ENCODE measurements at regions not wholly inside any gene's neighbourhood (a gene's known extent, or its start where the extent isn't known, plus 50 kb on each side); places are given as distances from the start of the nearest gene placed in this dataset.

DNA sequence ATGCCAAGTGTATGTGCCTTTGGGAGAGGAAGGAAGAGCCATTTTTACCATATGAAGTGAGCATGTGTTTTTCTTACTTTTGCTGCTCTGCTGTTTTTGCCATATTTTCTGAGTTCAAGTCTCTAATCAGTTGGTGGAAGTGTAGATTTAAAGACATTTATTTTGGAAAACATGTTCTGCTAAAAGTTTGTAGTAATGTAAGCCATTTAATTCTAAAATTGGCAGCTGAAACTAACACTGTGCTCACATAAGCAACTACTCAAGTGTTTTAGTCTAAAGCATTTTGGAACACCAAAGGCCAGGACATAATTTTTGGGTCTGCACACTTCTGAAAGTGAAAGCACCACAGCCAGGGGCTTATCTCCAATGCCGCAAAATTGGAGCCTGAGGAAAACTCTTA lies 363.4 kb upstream of the ZNF608 start:
- Histone ChIP-seq H3K4me2 (ENCODE audit: low read depth, low read length) (no peak overlapping the region), H4K20me1 (ENCODE audit: insufficient read depth, low read length) (no peaks in the 10 kb centered on the region), H3K9ac (ENCODE audit: insufficient read depth, low read depth, low read length) (no peak overlapping the region), H3K27ac (ENCODE audit: extremely low read length, insufficient read depth, low read length) (no peak overlapping the region), H3K9me3 (ENCODE audit: low read length) (no peaks in the 10 kb centered on the region), H3K36me3 (replicated peaks in 1 of 2; ENCODE audit: control insufficient read depth in 1 of 2, insufficient read depth in 2 of 2, low read length in 2 of 2) (no peaks in the 10 kb centered on the region), H2AFZ (ENCODE audit: low read length) (no peak overlapping the region), H3K27me3 (ENCODE audit: control insufficient read depth in 1 of 2, insufficient read depth in 2 of 2, low read length in 2 of 2) (no peaks in the 10 kb centered on the region), H3K4me3 (replicated peaks in 1 of 3; ENCODE audit: insufficient read depth in 1 of 3, low read depth in 2 of 3, low read length in 3 of 3) (no peak overlapping the region), H3K79me2 (ENCODE audit: insufficient read depth, low read length) (no peaks in the 10 kb centered on the region), H3K4me1 (ENCODE audit: insufficient read depth, low read length) (peaks cover 7% of the 10 kb centered on the region; the same call in 1 of the 2 replicates)
- no TSS peak for BruUV-seq (replicated peaks)
- 94% methylated on average over 1 of the region's 1 CpG for WGBS (ENCODE audit: low lambda C conversion rate)
- no peak for TF ChIP-seq ZSCAN30 (CRISPR knock-in tag; IDR thresholded peaks at IDR 0.05)
- TF ChIP-seq HOXA7 (CRISPR knock-in tag; IDR thresholded peaks at IDR 0.05): no peak
- TF ChIP-seq JUN (CRISPR knock-in tag; IDR thresholded peaks at IDR 0.05): no peak
- TF ChIP-seq MTF2 (CRISPR knock-in tag; IDR thresholded peaks at IDR 0.05; ENCODE audit: borderline replicate concordance): no peak
- ChIA-PET POLR2A (no interaction called here), CTCF (ENCODE audit: low intra/inter-chr PET ratio, low total read pairs) (no interaction called here)
- DNase-seq (ENCODE audit: low spot score) (no peak), ATAC-seq (no peak), FAIRE-seq (no peak)
- in situ Hi-C loops (cut with HindIII; ENCODE audit: extremely low pct_ligation_motif_present, low pct_unique_long_range_greater_than_20kb) (no loop called here), intact Hi-C loops (cut with micrococcal nuclease; ENCODE audit: unreplicated experiment) (no loop called here)

DNA sequence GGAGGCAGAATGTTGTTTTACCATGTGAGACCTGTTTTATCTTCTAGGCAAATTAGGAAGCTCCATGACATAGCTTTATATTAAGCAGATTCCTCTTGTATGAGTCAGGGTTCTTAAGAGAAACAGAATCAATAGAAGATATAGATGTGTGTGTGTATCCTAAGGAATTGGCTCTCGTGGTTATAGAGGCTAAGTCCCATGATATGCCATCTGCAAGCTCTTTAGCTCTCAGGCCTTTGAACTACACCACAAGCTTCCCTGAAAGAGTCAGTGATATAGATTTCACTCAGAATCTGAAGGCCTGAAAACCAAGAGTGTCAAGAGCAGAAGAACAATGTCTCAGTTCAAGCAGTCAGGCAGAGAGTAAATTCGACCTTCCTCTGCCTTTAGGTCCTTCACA lies 365.8 kb upstream of the ZNF608 start:
- BruUV-seq (replicated peaks): no TSS peak
- H3K27ac ChIP-seq (ENCODE audit: extremely low read length, insufficient read depth, low read length): no peak overlapping the region
- TF ChIP-seq, protein P1, sequence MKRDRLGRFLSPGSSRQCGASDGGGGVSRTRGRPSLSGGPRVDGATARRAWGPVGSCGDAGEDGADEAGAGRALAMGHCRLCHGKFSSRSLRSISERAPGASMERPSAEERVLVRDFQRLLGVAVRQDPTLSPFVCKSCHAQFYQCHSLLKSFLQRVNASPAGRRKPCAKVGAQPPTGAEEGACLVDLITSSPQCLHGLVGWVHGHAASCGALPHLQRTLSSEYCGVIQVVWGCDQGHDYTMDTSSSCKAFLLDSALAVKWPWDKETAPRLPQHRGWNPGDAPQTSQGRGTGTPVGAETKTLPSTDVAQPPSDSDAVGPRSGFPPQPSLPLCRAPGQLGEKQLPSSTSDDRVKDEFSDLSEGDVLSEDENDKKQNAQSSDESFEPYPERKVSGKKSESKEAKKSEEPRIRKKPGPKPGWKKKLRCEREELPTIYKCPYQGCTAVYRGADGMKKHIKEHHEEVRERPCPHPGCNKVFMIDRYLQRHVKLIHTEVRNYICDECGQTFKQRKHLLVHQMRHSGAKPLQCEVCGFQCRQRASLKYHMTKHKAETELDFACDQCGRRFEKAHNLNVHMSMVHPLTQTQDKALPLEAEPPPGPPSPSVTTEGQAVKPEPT (CRISPR knock-in tag; IDR thresholded peaks at IDR 0.05; ENCODE audit: low read depth): no peak
- no peak for TF ChIP-seq ZNF343 (CRISPR knock-in tag; IDR thresholded peaks at IDR 0.05)
- no peak for TF ChIP-seq MXD4 (CRISPR knock-in tag; IDR thresholded peaks at IDR 0.05)
- no peak for TF ChIP-seq CBX5 (CRISPR knock-in tag; IDR thresholded peaks at IDR 0.05; ENCODE audit: borderline replicate concordance)
- no peak for TF ChIP-seq MIER2 (CRISPR knock-in tag; IDR thresholded peaks at IDR 0.05)
- no peak for TF ChIP-seq ZNF382 (CRISPR knock-in tag; IDR thresholded peaks at IDR 0.05; ENCODE audit: borderline replicate concordance)
- no peak for TF ChIP-seq ZNF383 (CRISPR knock-in tag; IDR thresholded peaks at IDR 0.05; ENCODE audit: borderline replicate concordance)
- TF ChIP-seq TCF12 (IDR thresholded peaks at IDR 0.05): no peak
- TF ChIP-seq TCF12 (CRISPR knock-in tag; IDR thresholded peaks at IDR 0.05): no peak
- no peak for TF ChIP-seq HNRNPUL1 (IDR thresholded peaks at IDR 0.05; ENCODE audit: low read depth, low read length)
- TF ChIP-seq RXRA (CRISPR knock-in tag; IDR thresholded peaks at IDR 0.05): no peak
- TF ChIP-seq TAF1 (CRISPR knock-in tag; IDR thresholded peaks at IDR 0.05): no peak
- TF ChIP-seq, protein P2, sequence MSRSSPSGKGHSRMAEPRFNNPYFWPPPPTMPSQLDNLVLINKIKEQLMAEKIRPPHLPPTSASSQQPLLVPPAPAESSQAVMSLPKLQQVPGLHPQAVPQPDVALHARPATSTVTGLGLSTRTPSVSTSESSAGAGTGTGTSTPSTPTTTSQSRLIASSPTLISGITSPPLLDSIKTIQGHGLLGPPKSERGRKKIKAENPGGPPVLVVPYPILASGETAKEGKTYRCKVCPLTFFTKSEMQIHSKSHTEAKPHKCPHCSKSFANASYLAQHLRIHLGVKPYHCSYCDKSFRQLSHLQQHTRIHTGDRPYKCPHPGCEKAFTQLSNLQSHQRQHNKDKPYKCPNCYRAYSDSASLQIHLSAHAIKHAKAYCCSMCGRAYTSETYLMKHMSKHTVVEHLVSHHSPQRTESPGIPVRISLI (CRISPR knock-in tag; IDR thresholded peaks at IDR 0.05; ENCODE audit: borderline replicate concordance): no peak
- TF ChIP-seq, protein P3, sequence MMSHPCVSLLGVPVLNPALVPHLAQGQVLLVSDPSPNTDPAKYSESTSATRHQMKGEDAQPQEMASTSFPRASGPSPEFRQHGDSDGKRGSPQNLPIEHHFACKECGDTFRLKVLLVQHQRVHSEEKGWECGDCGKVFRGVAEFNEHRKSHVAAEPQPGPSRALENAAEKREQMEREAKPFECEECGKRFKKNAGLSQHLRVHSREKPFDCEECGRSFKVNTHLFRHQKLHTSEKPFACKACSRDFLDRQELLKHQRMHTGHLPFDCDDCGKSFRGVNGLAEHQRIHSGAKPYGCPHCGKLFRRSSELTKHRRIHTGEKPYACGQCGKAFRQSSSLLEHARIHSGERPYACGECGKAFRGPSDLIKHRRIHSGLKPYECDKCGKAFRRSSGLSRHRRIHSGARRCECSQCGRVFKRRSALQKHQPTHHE (CRISPR knock-in tag; IDR thresholded peaks at IDR 0.05; ENCODE audit: borderline replicate concordance): no peak

More for the DNA sequence above, 365.8 kb upstream of the ZNF608 start:
- in situ Hi-C loops (cut with HindIII; ENCODE audit: extremely low pct_ligation_motif_present, low pct_unique_long_range_greater_than_20kb) (no loop called here), intact Hi-C loops (cut with micrococcal nuclease; ENCODE audit: unreplicated experiment) (no loop called here)
- no peak for DNase-seq (ENCODE audit: low spot score)
- no peak overlapping the region for H3K4me2 ChIP-seq (ENCODE audit: low read depth, low read length)
- no peak for FAIRE-seq
- H3K79me2 ChIP-seq (ENCODE audit: insufficient read depth, low read length): no peaks in the 10 kb centered on the region
- no peak overlapping the region for H2AFZ ChIP-seq (ENCODE audit: low read length)
- no peak for ATAC-seq
- H3K9ac ChIP-seq (ENCODE audit: insufficient read depth, low read depth, low read length): no peak overlapping the region
- no peaks in the 10 kb centered on the region for H3K36me3 ChIP-seq (replicated peaks in 1 of 2; ENCODE audit: control insufficient read depth in 1 of 2, insufficient read depth in 2 of 2, low read length in 2 of 2)
- CTCF ChIA-PET (ENCODE audit: low intra/inter-chr PET ratio, low total read pairs): no interaction called here
- WGBS (ENCODE audit: low lambda C conversion rate): 0% methylated on average over 2 of the region's 2 CpGs
- H3K4me1 ChIP-seq (ENCODE audit: insufficient read depth, low read length): peaks cover 13% of the 10 kb centered on the region
- POLR2A ChIA-PET: no interaction called here
- H4K20me1 ChIP-seq (ENCODE audit: insufficient read depth, low read length): no peaks in the 10 kb centered on the region
- no peaks in the 10 kb centered on the region for H3K27me3 ChIP-seq (ENCODE audit: control insufficient read depth in 1 of 2, insufficient read depth in 2 of 2, low read length in 2 of 2)
- no peak overlapping the region for H3K4me3 ChIP-seq (replicated peaks in 1 of 3; ENCODE audit: insufficient read depth in 1 of 3, low read depth in 2 of 3, low read length in 3 of 3)
- no peaks in the 10 kb centered on the region for H3K9me3 ChIP-seq (ENCODE audit: low read length)

All from HepG2 (cell line).